IPS-18a (cell line): ENCODE measurements at regions not wholly inside any gene's neighbourhood (a gene's known extent, or its start where the extent isn't known, plus 50 kb on each side); places are given as distances from the start of the nearest gene placed in this dataset.

Experiments used
- H3K27ac ChIP-seq: one replicate; pipeline ENCODE4 v1.5.1; 2013; ENCODE audit warnings: low read length
- H3K27me3 ChIP-seq: one replicate; pipeline ENCODE4 v1.6.1; 2013; ENCODE audit warnings: mild to moderate bottlenecking, low read length; ENCODE audit not compliant: control insufficient read depth, insufficient read depth
- H3K36me3 ChIP-seq: one replicate; pipeline ENCODE4 v1.6.1; 2013; ENCODE audit warnings: low read depth, low read length; ENCODE audit not compliant: control insufficient read depth
- H3K4me1 ChIP-seq: one replicate; pipeline ENCODE4 v1.6.1; 2013; ENCODE audit warnings: low read depth, low read length; ENCODE audit not compliant: control insufficient read depth
- H3K4me3 ChIP-seq: one replicate; pipeline ENCODE4 v1.5.1; 2013; ENCODE audit warnings: low read length
- H3K9ac ChIP-seq: one replicate; pipeline ENCODE4 v1.6.1; 2013; ENCODE audit warnings: mild to moderate bottlenecking, low read length, moderate library complexity
- H3K9me3 ChIP-seq: one replicate; pipeline ENCODE4 v1.6.1; 2013; ENCODE audit warnings: low read depth, low read length; ENCODE audit not compliant: control insufficient read depth

DNA sequence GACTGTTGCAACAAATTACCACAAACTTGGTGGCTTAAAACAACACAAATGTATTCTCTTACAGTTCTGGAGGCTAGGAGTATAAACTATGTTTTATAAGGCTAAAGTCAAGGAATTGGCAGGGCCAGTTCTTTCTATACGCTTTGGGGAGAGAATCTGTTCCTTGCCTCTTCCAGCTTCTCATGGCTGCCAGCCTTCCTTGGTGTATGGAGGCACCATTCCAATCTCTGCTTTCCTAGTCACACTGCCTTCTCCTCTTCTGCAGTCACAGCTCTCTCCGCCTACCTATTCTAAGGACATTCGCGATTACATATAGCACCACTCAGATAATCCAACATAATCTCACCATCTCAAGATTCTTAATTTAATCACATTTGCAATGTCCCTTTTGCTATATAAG is 140.4 kb upstream of the GNAO1 start:
- Histone ChIP-seq H3K36me3 (no peaks in the 10 kb centered on the region), H3K27ac (no peak overlapping the region), H3K4me1 (no peaks in the 10 kb centered on the region), H3K4me3 (no peak overlapping the region), H3K27me3 (no peaks in the 10 kb centered on the region), H3K9me3 (no peaks in the 10 kb centered on the region), H3K9ac (no peak overlapping the region)

DNA sequence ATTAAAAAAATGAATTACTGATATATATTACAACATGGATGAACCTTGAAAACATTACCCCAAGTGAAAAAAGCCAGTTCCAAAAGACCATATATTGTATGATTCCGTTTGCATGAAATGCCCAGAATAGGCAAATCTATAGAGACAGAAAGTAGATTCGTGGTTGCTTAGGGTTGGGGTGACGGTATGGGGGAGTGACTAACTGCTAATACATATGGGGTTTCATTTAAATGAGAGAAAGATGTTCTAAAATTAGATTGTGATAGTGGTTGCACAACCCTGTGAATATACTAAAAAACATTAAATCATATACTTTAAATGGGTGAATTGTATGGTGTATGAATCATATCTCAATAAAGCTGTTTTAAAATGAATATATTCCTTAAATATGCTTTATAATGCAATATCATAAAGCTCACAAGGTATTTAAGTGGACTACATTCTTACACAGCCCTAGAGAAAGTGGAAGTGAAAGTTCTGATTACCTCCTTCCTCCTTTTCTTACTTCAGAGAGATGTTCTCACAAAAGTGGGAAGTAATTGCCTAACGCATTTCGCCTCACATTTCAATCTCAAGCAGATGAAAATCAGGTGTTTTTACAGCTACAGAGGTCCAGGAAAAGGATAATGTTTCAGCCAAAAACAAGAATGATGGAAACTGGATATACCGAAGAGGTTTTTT is 142.7 kb upstream of the GNAO1 start:
- H3K4me3 ChIP-seq = no peak overlapping the region
- no peaks in the 10 kb centered on the region for H3K9me3 ChIP-seq
- H3K9ac ChIP-seq = no peak overlapping the region
- no peaks in the 10 kb centered on the region for H3K36me3 ChIP-seq
- no peaks in the 10 kb centered on the region for H3K4me1 ChIP-seq
- H3K27ac ChIP-seq = no peak overlapping the region
- H3K27me3 ChIP-seq = no peaks in the 10 kb centered on the region

DNA sequence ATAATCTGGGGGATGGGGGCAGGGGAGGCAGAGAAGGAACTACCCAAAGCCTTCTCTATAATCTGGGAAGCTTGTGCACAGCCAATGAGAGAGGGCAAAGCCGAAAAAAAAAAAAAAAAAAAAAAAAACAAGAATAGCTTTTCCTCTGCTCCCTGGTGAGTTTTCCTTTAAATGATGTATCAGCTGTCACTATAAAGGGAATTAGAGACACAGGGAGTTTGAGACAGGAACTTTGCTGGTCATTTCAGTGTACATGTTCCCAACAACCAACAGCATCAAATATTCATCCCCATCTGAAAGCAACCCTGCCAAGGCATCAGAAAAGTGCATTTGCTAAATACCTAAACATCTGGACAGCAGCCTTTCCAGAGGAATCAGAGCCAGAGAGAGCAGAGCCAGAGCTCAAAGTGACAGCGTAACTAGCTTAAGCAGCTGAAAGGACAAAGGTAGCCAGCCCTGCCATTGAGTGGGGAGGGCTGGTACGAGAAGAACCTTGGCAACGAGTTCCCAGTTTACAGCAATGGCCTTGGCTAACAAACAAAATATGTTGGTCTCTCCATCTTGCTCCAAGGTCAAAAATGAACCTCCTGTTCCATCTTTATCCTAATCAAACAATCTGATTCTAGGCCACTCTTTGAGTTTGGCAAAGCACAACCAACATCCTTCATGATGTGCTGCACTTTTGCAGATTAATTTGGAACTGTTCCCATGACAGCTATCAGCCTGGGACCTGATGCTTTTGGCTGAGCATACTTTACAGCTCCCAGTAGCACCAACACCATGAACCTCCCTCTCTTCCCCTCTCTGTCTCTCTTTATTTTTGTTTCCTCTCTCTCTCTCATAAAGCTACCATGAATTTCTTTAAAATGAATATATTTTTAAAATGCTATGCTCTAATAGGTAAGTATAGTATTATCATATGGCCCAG is 143.7 kb upstream of the GNAO1 start:
- no peak overlapping the region for H3K9ac ChIP-seq
- H3K27ac ChIP-seq = no peak overlapping the region
- no peaks in the 10 kb centered on the region for H3K9me3 ChIP-seq
- no peaks in the 10 kb centered on the region for H3K4me1 ChIP-seq
- no peaks in the 10 kb centered on the region for H3K36me3 ChIP-seq
- no peaks in the 10 kb centered on the region for H3K27me3 ChIP-seq
- no peak overlapping the region for H3K4me3 ChIP-seq

DNA sequence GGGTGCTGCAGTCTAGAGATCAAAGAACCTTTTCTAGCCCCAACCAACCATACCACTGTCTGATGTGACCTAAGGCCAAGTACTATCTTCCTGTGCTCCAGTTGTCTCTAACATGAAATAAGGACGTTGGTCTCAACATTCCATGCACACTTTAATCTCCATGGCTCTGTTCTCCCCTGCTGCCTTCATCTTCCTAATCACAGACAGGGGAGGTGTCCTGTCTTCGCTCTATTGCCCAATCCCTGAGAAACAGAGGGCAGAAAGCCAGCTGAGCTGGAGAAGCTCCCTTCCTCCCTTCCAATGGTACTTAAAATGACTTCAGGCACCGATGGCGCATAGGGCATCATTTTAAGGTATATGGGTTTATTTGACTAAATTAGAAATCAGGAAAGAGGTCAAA is 148.9 kb upstream of the GNAO1 start:
- Histone ChIP-seq H3K4me1 (no peaks in the 10 kb centered on the region), H3K27me3 (no peaks in the 10 kb centered on the region), H3K9me3 (no peaks in the 10 kb centered on the region), H3K9ac (no peak overlapping the region), H3K36me3 (no peaks in the 10 kb centered on the region), H3K27ac (no peak overlapping the region), H3K4me3 (no peak overlapping the region)

DNA sequence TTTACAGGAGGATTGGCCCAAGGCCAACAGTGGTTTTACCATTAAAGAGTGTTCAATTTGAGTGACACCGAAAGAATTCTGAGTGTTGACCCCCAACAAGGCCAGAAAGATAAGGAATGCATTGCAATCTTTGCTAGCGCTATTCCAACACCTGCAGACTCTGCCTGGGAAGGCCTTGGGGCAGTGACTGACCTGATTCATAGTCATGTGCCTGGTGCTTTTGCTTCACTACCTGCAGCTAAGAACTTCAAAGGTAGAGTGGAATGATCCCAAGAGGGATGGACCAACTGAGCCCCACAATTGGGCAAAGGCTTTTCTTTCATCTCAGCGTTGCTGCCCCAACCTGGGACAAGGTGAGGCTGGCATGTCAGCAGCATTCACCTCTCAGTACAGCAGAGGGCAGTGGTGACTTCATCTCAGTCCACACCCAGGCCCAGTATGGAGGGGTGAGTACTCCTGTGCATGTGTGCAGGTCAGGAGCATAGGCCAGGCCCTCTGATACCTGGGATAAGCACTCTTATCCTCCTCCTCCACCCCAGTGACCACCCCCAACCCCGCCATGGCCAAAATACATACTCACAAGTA is 149.6 kb upstream of the GNAO1 start:
- H3K27ac ChIP-seq = no peak overlapping the region
- H3K9me3 ChIP-seq = peaks cover 1% of the 10 kb centered on the region
- H3K4me3 ChIP-seq = no peak overlapping the region
- H3K36me3 ChIP-seq = no peaks in the 10 kb centered on the region
- H3K4me1 ChIP-seq = no peaks in the 10 kb centered on the region
- H3K9ac ChIP-seq = no peak overlapping the region
- no peaks in the 10 kb centered on the region for H3K27me3 ChIP-seq

DNA sequence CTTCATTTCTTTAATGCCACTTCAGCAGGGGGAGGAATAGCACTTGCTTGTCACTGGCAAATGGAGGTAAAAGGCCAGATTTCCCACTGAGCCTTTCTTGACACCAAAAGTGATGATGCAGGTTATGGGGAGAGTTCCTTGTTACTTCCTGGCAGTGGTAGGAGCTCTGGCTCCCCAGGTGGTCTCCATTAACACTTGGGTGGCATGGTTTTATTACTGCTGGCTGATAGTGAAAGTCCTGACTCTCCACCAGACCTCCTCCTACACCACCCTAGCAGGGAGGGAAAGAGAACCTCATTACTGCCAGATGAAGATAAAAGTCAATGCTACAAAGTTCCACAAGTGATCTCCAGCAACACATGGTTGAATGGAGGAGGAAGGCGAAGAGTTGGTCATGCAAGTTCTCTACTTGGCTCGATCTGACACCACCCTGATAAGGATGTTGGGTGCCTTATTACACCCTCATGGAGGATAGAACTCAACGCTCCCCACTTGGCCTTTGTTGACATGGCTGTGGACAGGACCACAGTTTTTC is 152.7 kb upstream of the GNAO1 start:
- Histone ChIP-seq H3K27ac (no peak overlapping the region), H3K9me3 (peaks cover 5% of the 10 kb centered on the region), H3K36me3 (no peaks in the 10 kb centered on the region), H3K4me1 (no peaks in the 10 kb centered on the region), H3K27me3 (no peaks in the 10 kb centered on the region), H3K4me3 (no peak overlapping the region), H3K9ac (no peak overlapping the region)

DNA sequence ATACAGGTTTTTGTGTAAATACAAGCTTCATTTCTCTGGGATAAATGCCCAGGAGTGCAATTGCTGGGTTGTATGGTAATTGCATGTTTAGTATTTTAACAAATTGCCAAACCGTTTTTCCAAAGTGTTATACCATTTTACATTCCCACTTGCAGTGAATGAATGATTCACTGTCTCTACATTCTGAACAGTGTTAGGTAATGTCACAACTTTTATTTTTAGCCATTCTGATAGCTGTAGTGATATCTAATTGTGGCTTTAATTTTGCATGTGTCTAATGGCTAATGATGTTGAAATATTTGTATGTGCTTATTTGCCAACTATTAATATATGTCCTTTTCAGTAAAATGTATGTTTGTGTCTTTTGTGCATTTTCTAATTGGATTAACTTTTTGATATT is 156.9 kb upstream of the CES5A start:
- no peaks in the 10 kb centered on the region for H3K4me1 ChIP-seq
- no peaks in the 10 kb centered on the region for H3K36me3 ChIP-seq
- H3K4me3 ChIP-seq = no peak overlapping the region
- H3K27ac ChIP-seq = no peak overlapping the region
- H3K27me3 ChIP-seq = no peaks in the 10 kb centered on the region
- peaks cover 5% of the 10 kb centered on the region for H3K9me3 ChIP-seq
- H3K9ac ChIP-seq = no peak overlapping the region

DNA sequence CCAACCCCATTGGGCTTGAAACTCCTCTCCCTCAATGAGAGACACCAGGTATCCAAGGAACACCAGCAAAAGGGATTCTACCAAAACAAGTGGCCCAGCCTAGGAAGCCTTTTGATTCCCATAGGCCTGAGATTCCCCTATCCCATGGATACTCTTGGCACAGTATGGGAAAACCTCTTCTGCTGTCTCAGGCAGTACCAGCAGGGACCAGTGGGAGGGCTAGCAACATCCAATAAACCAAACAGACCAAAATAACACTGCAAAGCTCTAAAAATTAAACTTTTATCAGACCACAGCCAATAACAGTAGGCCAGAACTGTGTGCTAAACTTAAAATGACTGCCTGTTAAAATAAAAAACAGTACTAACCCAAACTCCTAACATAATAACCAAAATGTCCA is 153.9 kb upstream of the CES5A start:
- Histone ChIP-seq H3K27ac (no peak overlapping the region), H3K27me3 (no peaks in the 10 kb centered on the region), H3K4me3 (no peak overlapping the region), H3K9me3 (no peaks in the 10 kb centered on the region), H3K4me1 (no peaks in the 10 kb centered on the region), H3K36me3 (no peaks in the 10 kb centered on the region), H3K9ac (no peak overlapping the region)

DNA sequence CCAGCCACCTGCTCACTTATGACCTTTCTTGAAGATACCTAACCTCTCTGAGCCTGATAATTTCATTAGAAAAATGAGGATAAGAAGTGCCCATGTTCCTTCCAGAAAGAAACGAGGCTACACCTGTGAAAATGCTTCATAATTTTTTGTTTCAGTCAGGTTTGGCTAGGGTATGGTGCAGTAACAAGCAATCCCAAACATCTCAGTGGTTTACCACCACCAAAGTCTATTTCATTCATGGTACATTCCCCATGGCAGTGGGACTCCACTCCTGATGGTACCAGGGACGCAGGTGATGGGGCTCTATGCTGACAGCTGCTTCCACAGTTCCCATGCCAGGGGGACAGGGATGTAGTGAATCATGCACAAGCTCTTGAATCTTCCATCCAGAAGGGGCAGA is 147.6 kb upstream of the CES5A start:
- Histone ChIP-seq H3K4me3 (no peak overlapping the region), H3K27me3 (no peaks in the 10 kb centered on the region), H3K9me3 (no peaks in the 10 kb centered on the region), H3K9ac (no peak overlapping the region), H3K36me3 (no peaks in the 10 kb centered on the region), H3K4me1 (no peaks in the 10 kb centered on the region), H3K27ac (no peak overlapping the region)

DNA sequence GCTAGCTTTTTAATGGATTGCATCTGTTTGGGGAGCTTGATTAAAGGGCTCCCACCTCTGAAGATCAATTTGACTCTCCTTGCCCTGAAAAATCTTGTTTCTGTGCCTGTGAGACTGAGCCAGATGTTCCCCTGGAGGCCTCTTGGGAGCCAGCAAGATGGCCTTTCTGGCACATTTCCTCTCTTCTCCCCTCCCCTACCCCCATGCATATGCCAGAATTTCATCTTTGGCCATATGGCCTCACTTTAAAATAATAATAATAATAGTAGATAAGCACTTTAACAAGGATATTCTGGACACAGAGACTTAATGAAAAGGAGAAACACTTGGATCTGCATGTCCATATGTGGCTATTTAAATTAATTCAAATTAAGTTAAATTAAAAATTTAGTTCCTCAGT is 144.1 kb upstream of the CES5A start:
- Histone ChIP-seq H3K4me1 (no peaks in the 10 kb centered on the region), H3K9me3 (no peaks in the 10 kb centered on the region), H3K36me3 (no peaks in the 10 kb centered on the region), H3K27ac (no peak overlapping the region), H3K9ac (no peak overlapping the region), H3K27me3 (no peaks in the 10 kb centered on the region), H3K4me3 (no peak overlapping the region)

DNA sequence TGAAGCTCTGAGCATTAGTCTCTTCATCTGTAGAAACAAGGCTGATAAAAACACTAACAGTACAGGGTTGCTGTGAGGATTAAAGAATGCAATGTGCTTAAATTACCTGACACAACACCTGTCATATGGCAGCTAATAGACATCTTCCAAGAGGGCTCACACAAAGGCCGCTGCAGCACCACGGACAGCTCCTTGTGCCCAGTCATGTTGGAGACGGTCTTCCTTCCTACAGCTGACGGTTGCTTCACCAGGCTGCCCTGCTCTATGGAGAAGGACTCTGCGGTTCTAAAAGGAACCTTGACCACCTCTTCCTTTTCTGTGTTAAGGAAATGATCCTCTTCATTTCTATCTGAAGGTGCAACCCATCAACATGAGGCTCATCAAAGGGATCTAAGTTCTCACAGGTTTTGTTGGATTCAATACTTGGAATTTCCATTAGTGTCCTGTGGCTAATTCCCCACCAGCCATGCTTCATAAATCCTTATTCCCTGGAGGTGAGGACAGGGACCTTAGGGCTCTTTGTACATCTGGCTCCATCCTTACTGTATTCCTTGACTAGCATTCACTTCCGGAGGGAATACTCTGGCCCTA is 138.9 kb upstream of the CES5A start:
- H3K27ac ChIP-seq = no peak overlapping the region
- no peaks in the 10 kb centered on the region for H3K9me3 ChIP-seq
- no peaks in the 10 kb centered on the region for H3K27me3 ChIP-seq
- no peak overlapping the region for H3K4me3 ChIP-seq
- H3K9ac ChIP-seq = no peak overlapping the region
- no peaks in the 10 kb centered on the region for H3K4me1 ChIP-seq
- H3K36me3 ChIP-seq = no peaks in the 10 kb centered on the region
